Adrenal gland (tissue), 5 donors: ENCODE measurements at regions not wholly inside any gene's neighbourhood (a gene's known extent, or its start where the extent isn't known, plus 50 kb on each side); places are given as distances from the start of the nearest gene placed in this dataset.

Source experiments
- POLR2A ChIP-seq, 2 donors: fragments of 450-650 bp; IDR thresholded peaks; one replicate each; pipeline ENCODE4 v1.6.1; 2017; ENCODE audit warnings: antibody characterized with exemption in 2 of 2, mild to moderate bottlenecking in 2 of 2, moderate library complexity in 1 of 2
- TF ChIP-seq, protein P1 (sequence below), 6 experiments: fragments of 450-650 bp in 4 of 6; fragments of 200-600 bp in 2 of 6; sonication (generic) in 1 of 6; IDR thresholded peaks; 1 replicate in 5 of 6; 2 replicates in 1 of 6; pipeline versions ENCODE4 v1.5.1 to v1.8.0; 2016 to 2021; ENCODE audit warnings: antibody characterized with exemption in 6 of 6, mild to moderate bottlenecking in 2 of 6, moderate library complexity in 1 of 6
- donor health status: DM: no; HTN: no; CAD: no.

DNA sequence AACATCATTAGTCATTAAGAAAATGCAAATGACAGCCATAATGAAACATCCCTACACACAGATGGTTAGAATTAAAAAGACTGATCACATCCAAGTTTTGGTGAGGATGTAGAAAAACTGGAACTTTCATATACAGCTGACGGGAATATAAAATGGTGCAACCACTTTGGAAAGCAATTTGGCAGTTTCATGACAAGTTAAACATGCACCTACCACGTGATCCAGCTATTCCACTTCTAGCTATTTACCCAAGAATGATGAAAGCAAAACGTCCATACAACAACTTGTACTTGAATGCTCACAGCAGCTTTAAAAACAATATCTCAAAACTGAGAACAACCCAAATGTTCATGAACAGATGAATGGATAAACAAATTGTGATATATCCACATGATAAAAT, 77.9 kb upstream of the AVPR1A start:
- TF ChIP-seq, protein P1, sequence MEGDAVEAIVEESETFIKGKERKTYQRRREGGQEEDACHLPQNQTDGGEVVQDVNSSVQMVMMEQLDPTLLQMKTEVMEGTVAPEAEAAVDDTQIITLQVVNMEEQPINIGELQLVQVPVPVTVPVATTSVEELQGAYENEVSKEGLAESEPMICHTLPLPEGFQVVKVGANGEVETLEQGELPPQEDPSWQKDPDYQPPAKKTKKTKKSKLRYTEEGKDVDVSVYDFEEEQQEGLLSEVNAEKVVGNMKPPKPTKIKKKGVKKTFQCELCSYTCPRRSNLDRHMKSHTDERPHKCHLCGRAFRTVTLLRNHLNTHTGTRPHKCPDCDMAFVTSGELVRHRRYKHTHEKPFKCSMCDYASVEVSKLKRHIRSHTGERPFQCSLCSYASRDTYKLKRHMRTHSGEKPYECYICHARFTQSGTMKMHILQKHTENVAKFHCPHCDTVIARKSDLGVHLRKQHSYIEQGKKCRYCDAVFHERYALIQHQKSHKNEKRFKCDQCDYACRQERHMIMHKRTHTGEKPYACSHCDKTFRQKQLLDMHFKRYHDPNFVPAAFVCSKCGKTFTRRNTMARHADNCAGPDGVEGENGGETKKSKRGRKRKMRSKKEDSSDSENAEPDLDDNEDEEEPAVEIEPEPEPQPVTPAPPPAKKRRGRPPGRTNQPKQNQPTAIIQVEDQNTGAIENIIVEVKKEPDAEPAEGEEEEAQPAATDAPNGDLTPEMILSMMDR (IDR thresholded peaks at IDR 0.05): no peak
- TF ChIP-seq POLR2A (IDR thresholded peaks at IDR 0.05): no peak
